ENCODE measurements at regions not wholly inside any gene's neighbourhood (a gene's known extent, or its start where the extent isn't known, plus 50 kb on each side); places are given as distances from the start of the nearest gene placed in this dataset.

- no peaks in the 10 kb centered on the region for H3K36me3 ChIP-seq (ENCODE audit: control insufficient read depth, insufficient read depth, low read length)
- no peak overlapping the region for H2BK15ac ChIP-seq (ENCODE audit: low read depth, low read length)
- no peak for ATAC-seq (ENCODE audit: low read depth)
- intact Hi-C loops (cut with micrococcal nuclease), result no loop called here
- dilution Hi-C loops (cut with HindIII; ENCODE audit: low sequenced_read_pairs, unreplicated experiment), result no loop called here
- no peaks in the 10 kb centered on the region for H3K4me1 ChIP-seq (ENCODE audit: control insufficient read depth, insufficient read depth, low read length)
- no peaks in the 10 kb centered on the region for H3K79me1 ChIP-seq (ENCODE audit: low read depth in 1 of 2, low read length in 2 of 2)
- no peak overlapping the region for H2AFZ ChIP-seq (replicated peaks; ENCODE audit: low read length, poor library complexity)
- H3K4ac ChIP-seq (ENCODE audit: low read depth, low read length), result no peak overlapping the region
- no peak overlapping the region for H3K4me2 ChIP-seq (ENCODE audit: low read depth, low read length)
- H3K14ac ChIP-seq (replicated peaks; ENCODE audit: low read depth, low read length), result no peak overlapping the region
- H4K8ac ChIP-seq (ENCODE audit: low read depth in 2 of 2, low read length in 2 of 2), result no peak overlapping the region
- H4K5ac ChIP-seq (ENCODE audit: low read depth, low read length), result no peak overlapping the region
- CTCF ChIA-PET, result no interaction called here
- H2AK9ac ChIP-seq (replicated peaks; ENCODE audit: low read depth, low read length, poor library complexity), result no peak overlapping the region
- H2AK5ac ChIP-seq (ENCODE audit: low read depth, low read length), result no peak overlapping the region
- no peak overlapping the region for H3K56ac ChIP-seq (ENCODE audit: extremely low read depth, insufficient read depth, low read length)
- H4K91ac ChIP-seq (ENCODE audit: insufficient read depth, low read depth, low read length), result no peak overlapping the region
- H3K9me1 ChIP-seq (ENCODE audit: insufficient read depth, low read length), result no peaks in the 10 kb centered on the region
- TF ChIP-seq USF2 (IDR thresholded peaks at IDR 0.05; ENCODE audit: low read depth, low read length) (no peak), SMC3 (IDR thresholded peaks at IDR 0.05; ENCODE audit: low read depth, low read length) (no peak), POLR2A (IDR thresholded peaks at IDR 0.05; ENCODE audit: low read depth, low read length) (no peak)
- H2BK5ac ChIP-seq (ENCODE audit: low read depth, low read length, poor library complexity, severe bottlenecking), result no peak overlapping the region
- H2BK120ac ChIP-seq (ENCODE audit: low read depth, low read length), result no peak overlapping the region
- H3K23ac ChIP-seq (ENCODE audit: low read depth, low read length), result no peak overlapping the region
- H3K27ac ChIP-seq (ENCODE audit: insufficient read depth, low read length), result no peak overlapping the region
- DNase-seq, result no peak
- H3K9me3 ChIP-seq (ENCODE audit: control insufficient read depth, insufficient read depth, low read length), result no peaks in the 10 kb centered on the region
- no peak overlapping the region for H3K9ac ChIP-seq (ENCODE audit: low read depth, low read length)
- H3K18ac ChIP-seq (ENCODE audit: low read depth, low read length), result no peak overlapping the region
- no CpG with 5 or more reads among the region's 4 CpGs for WGBS, 2 experiments (ENCODE audit: extremely low coverage in 2 of 2, insufficient read length in 1 of 2)
- H3K27me3 ChIP-seq (ENCODE audit: control insufficient read depth, insufficient read depth, low read length), result no peaks in the 10 kb centered on the region
- in situ Hi-C loops (cut with MboI; ENCODE audit: low sequenced_read_pairs), result no loop called here
- H3K4me3 ChIP-seq (ENCODE audit: insufficient read depth, low read depth, low read length), result no peak overlapping the region
- no peak overlapping the region for H2BK20ac ChIP-seq (ENCODE audit: low read depth, low read length)
- POLR2A ChIA-PET (ENCODE audit: unreplicated experiment), result no interaction called here
- no peaks in the 10 kb centered on the region for H4K20me1 ChIP-seq (ENCODE audit: insufficient read depth, low read length)
- no TSS peak for BruUV-seq (replicated peaks)
Observed at GRCh38 chr4:116923389-116923788, 162.0 kb downstream of the TRAM1L1 start.

Data from IMR-90 (cell line).